Dedifferentiated amniotic fluid mesenchymal stem cell (primary cell): ENCODE measurements at regions not wholly inside any gene's neighbourhood (a gene's known extent, or its start where the extent isn't known, plus 50 kb on each side); places are given as distances from the start of the nearest gene placed in this dataset.

ENCODE experiments used
- DNase-seq: peaks from one replicate; pipeline ENCODE4 v3.0.0-alpha.2; 2016; ENCODE audit errors: extremely low spot score

DNA sequence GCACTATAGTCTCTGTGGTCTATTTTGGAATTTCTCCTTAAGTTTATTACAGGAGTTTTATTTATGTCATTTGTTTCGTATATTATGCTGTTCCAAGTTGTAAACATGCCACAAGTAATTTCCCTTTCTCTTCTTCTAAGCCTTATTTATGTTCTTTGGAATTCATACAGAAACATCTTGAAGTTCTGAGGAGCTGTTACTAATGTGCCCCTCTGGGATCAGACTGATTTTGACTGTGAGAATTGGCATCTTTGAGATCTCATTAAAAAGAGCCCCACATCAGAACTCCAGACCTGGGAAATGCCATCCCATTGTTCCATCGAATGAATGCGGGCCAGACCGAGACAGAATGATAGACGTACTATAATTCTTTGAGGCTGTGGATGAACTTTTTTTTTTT is 138.8 kb upstream of the CD180 start:
- DNase-seq: no peak

DNA sequence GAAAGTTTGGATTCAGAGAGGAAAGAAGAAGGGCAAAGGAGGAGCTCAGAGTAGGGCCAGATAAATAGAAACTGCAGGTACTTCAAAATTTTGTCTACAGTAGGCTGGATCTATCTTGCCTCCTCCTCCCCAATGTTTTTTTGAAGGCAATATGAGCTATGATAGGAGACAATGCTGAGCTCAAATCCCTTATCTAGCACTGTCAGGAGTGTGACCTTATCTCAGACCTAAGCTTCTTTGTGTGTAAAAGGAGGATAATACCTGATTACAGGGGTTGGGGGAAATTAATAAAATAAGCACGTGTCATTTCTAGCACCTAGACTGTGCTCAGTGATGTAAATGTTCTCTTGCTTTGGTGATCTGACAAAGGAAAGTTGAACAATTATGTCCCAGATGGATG is 137.8 kb upstream of the CD180 start:
- DNase-seq: no peak

DNA sequence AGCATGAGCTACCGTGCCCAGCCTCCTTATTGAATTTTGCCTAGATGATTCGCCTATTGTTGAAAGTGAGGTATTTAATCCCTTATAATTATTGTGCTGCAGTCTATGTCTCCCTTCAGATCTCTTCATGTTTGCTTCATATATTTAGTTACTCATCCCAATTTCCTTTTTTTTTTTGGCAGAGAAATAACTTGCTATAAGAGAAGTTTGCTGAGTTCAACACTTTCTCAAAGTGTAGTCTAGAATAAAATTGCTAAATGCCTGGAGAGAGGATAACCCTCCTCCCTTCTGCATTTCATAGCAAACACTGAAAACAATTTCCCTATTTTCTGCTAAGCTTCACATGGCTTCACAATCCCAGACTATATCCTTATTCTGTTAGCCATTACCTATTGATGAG is 136.6 kb upstream of the CD180 start:
- DNase-seq: no peak

DNA sequence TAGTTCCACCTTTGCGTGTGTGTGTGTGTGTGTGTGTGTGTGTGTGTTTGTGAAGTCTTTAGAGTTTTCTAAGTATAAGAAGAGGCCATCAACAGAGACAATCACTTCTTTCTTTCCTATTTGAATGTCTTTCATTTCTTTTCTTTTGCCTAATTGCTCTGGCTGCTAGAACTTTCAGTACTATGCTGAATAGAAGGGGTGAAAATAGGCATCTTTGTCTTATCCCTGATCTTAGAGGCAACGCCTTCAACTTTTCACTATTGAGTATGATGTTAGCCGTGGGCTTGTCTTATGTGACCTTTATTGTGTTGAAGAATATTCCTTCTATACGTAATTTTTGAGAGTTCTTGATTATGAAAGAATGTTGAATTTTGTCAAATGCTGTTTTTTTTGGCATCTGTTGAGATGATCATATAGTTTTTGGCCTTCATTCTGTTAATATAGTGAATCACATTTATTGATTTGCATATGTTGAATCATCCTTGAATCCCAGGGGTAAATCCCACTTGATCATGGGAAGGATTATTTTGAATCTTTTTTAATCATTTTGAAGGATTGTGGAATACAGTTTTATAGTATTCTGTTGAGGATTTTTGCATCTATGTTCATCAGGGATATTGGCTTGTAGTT is 134.8 kb upstream of the CD180 start:
- DNase-seq: no peak

DNA sequence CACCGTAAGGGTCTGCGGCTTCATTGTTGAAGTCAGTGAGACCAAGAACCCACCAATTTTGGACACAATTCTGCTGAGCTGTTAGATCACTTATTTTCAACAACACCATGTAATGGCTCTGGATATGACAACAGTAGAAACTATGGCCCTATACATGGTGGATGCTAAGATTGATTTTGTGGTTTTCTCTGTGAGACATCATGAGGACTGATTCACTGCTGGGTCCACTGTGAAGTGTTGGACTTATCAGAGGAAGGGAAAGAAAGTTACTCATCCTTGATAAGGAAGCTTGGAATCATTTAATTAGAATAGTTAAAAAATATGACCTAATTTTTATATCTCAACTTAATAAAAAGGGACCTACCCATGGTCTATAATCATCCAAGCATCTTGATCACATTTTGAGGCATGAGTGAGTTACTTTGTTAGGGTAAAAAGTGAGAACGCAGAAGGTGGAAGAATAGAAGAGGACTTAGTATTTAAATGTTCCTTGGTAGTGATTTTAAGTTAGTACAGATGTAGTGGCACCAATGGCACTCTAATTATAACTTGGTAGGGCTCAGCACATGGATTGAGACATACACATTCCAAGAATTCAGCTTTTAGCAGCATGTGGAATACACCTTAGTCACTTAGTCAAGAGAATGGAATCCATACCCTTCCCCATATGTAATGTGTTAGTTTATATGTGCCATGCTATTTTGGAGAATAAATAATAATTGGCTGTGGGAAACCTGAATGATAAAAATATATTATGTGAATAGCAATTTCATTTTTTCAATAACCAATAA is 123.5 kb upstream of the CD180 start:
- DNase-seq: no peak

DNA sequence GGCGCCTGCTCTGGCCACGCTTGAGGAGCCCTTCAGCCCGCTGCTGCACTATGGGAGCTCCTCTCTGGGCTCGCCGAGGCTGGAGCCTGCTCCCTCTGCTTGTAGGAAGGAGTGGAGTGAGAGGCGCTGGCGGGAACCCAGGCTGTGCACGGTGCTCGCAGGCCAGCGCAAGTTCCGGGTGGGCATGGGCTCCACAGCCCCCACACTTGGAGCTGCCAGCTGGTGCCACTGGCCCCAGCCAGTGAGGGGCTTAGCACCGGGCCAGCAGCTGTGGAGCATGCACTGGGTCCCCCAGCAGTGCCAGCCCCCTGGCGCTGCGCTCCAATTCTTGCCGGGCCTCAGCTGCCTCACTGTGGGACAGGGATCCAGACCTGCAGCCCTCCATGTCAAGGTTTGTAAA is 122.1 kb upstream of the CD180 start:
- no peak for DNase-seq

DNA sequence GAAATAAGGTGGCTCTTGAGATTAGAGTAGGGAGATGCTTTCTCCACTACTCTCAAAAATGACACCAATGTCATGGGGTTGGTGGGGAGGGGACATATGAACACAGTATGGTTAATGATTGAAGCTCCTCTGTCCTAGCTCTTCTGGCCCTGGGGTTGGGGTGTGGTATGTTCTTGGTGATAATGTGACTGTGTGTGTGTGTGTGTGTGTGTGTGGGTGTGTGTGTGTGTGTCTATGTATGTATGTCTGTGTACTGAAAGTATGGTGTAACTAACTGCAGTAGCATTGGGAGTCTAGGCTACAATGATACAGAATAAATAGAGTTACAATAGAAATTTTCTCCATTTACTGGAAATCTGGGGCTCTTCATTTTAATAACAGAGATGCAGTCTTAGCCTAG is 121.0 kb upstream of the CD180 start:
- no peak for DNase-seq

DNA sequence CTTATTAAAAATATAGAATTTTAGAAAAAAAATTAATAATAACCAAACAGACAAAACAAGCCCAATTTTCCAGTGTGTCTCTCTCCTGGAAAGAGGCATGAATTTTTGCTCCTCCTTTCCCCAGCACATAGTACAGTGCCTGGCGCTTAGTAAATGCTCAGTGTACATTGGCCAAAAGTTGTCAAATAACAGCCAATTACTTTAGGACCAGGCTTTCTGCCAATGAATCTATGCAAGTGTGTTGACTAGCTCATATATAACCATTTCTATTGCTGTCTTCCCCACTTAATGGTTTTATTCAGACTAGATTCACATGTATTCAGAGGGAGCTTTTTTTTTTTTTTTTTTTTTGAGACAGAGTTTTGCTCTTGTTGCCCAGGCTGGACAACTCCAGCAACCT is 120.1 kb upstream of the CD180 start:
- DNase-seq: no peak

DNA sequence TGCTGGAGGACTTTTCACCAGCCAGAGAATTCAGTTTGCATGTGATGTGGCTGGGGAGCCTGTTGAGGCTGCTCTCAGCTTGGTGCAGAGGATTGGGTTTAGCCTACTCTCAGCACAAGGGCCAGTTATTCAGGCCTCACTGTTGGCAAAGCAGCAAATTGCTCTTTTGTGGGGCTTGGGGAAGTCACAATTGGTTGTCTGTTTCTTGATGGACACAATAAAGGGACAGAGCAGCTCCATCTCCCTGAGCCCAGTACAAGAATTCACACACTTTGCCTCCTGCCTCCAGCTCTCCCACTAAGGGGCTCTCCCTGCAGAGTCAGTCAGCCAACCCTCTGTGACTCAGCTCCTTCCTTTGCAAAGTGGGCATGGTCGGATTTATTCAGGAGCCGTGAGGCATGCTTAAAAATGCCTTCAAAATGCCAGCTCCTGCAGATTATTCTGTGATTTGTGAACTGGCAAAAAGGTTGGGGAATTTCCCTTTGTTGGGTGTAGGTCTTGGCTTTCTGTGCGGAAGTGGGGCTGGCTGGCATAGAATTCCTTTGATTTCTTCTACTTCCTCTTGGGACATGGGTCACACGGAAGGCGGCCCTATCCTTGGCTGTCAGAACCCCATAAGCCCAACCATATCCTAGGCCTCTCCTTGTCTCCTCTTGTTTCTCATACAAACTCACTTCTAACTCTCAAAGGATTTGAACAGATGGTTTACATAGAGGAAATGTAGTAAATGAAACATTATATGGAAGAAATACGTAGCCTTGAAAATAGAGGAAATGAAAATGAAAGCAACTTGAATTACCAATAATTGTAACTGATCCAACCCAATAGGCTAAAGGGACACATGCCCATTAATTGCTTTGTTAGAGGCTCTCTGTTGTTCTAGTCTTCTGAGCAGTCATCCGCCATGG is 118.7 kb upstream of the CD180 start:
- peak; percentile 48 for DNase-seq

DNA sequence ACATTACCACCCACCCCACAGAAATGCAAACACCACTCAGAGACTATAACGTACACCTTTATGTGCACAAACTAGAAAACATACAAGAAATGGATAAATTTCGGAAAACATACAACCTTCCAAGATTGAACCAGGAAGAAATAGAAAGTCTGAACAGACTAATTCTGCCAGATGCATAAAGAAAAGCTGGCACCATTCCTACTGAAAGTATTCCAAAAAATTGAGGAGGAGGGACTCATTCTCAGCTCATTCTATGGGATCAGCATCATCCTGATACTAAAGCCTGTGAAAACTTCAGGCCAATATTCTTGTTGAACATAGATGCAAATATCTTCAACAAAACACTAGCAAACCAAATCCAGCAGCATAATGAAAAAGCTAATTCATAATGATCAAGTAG is 115.1 kb upstream of the CD180 start:
- no peak for DNase-seq

DNA sequence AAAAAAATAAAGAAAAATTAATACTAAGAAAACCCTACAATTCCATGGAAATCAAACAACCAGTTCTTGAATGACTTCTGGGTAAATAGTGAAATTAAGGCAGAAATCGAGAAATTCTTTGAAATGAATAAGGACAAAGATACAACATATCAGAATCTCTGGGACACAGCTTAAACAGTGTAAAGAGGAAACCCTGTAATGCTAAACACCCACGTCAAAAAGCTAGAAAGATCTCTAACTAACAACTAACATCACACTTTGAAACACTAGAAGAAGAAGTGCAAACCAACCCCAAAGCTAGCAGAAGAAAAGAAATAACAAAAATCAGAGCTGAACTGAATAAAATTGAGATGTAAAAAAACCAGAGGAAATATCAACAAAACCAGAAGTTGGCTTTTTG is 114.6 kb upstream of the CD180 start:
- no peak for DNase-seq

DNA sequence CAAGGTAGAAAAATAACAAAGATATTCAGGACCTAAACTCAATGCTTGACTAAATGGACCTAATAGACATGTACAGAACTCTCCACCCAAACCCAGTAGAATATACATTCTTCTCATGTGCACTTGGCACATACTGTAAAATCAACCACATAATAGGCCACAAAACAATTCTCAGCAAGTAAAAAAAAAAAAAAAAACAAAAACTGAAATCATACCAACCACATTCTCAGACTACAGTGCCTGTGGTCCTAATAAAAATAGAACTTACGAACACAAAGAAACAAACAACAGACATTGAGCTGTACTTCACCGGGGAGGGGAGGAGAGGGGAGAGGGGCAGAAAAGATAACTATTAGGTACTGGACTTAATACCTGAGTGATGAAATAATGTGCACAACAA is 114.1 kb upstream of the CD180 start:
- DNase-seq: no peak

DNA sequence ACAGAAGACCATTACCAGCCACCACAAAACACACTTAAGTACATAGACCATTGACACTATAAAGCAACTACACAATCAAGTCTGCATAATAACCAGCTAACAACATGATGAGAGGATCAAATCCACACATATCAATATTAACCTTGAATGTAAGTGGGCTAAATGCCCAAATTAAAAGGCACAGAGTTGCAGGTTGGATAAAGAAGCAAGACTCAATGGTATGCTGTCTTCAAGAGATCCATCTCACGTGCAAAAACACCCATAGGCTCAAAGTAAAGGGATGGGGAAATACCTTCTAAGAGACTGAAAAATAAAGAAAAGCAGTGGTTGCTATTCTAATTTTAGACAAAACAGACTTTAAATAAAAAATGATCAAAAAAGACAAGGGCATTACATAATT is 113.6 kb upstream of the CD180 start:
- DNase-seq: no peak

DNA sequence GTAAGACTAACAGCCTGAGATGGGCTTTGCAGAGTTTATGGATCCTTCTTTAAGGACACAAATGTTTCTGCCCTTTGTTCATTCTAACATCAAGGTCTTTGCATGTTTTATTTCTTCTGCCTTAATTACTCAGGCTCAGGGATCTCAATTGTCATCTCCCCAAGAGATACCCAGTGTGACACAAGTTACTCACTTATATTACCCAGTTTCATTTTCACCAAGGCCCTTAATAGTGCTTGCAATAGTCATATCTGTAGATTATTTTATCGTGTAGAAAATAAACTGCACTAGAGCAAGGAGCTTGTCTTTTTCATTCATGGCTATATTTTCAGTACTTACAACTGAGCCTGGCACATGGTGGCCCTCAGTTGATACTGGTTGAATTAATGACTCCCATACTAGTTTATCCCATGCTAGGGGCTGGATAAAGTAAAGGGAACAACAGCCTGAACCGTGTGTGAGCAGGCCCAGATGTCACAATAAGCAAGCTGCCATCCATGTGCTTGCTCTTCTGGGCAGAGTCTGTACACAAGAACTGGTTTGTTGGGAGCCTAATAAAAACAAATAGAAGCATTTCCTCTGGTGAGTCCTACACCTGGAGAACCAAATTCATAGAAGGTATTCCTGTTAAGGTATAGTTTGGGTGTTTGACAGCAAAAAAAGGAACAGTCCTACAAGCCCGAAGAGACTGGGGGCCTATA is 112.5 kb upstream of the CD180 start:
- DNase-seq: no peak

DNA sequence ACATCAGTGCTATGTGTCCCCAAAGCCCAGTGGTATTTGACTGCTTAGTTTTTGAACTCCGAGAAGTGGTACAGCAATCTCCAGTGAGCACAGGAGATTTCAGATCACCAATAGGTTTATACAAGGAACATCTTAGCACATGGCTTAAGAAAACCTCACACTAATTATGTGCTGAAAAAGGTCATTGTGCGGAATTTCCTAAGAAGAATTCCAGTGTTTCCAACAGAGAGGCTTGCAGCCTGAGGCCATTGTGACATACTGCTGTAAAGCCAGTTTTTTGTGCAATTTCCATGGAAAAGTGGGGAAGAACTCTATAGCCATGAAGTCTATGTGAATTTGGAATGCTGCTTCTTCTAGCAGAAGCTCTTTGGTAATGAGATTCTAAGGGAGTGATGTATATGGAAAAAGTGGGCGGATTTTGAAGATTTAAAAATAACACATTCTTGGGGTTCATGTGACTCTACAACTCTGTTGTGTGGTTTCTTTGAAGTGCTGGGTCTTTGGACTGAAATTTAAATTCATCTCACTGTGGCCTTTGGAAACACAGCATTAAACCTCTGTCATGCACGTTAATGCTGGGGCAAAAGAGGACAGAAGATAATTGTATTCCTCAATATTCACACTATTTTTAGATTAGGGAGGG is 110.5 kb upstream of the CD180 start:
- peak; percentile 26 for DNase-seq

DNA sequence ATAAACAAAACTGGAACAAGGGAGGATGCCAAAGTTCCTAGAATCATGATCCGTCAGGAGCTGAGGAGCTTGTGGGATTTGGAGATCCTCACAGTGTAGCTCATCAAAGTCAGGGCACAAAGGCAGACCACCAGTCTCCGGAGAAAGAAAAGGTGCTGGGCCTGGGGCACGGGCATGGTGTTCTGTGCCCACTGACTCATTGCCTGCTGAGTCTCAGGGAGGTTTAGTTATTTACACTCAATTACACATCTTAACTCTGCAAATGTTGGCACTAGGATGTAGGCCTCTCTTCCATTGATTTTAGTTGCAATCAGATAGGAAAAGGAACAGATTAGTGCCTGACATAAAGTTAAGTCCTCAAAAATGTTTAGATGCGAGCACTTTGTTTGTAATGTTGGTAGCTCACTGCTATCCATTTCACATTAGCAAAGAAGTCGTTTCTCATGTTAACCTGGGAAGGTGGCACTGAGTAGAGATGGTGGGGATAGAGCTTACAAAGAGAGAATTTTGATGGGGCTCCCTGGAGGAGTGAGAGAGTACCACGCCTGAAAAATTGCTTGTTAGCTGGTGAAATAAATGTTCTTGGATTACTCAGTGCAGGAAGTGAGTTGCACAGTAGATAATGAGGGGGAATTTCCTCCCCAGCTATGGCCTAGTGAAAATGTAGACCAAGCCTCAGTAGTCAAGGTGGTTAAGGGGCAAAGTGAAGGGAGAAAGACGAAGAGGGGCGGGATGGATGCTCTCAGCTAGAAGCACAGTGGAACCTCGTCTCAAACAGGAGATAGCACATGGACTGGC is 109.5 kb upstream of the CD180 start:
- DNase-seq: no peak

DNA sequence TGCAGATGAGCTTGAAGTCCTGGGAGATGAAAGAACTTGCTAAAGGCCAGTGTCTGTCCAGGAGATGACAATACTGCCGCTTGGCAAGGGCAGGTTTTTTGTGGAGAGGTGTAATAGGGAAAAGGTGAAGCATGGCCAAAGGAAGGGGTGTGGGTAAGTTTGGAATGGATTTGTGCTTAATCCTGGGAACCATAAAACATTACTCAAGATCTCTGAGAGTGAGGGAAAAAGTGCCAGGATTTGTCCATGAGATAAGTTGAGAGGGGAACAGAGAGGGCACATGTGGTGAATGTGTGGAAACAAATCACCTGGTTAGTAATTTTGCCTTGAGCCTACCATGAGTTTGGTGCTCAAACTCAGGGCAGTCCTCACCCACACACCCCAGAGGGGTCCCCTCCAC is 108.8 kb upstream of the CD180 start:
- no peak for DNase-seq

DNA sequence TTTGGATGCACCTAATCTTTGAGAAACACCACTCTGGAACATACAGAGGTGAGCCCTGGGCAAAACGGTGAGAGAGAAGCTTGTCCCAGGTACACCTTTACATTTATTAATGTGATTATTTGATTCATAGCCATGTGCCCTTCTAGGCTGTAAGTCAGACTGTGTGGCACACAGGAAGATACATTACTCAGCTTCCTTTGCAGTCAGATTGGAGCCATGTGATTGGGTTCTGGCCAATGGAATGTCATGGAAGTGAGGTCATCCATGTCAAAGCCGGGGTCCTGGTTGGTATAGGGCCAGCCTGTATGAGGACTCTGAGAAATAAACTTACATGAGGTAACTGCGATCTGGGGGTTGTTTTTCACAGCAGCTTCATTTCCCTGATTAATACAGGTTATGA is 106.8 kb upstream of the CD180 start:
- no peak for DNase-seq

DNA sequence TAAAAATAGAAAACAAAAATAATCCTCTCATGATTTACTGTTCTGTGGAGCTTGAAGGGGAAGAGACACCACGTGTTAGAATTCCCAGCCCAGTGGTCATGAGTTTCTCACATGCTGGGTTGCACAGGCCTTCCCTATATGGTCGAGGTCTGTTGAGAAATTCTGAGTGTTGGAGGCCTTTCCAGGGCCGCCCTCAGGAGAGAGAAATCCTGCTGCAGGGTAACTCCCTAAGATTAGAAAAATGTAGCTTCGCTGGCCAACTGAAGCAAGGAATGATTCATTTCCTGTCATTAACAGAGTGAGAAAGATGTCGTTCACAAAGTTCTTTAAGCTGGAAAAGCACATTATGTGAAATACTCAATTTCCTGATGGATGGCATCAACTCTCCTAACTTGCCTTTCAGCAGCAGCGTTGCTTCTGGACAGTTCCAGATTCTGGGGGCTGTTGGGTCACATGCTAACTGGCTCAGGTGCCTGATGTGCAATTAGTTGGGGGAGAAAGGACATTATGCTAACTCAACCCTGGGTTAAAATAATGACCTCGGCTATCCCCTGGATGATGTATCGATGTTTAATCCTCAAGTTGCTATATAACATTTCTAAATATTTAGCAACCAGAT is 104.8 kb upstream of the CD180 start:
- peak; percentile 57 for DNase-seq

DNA sequence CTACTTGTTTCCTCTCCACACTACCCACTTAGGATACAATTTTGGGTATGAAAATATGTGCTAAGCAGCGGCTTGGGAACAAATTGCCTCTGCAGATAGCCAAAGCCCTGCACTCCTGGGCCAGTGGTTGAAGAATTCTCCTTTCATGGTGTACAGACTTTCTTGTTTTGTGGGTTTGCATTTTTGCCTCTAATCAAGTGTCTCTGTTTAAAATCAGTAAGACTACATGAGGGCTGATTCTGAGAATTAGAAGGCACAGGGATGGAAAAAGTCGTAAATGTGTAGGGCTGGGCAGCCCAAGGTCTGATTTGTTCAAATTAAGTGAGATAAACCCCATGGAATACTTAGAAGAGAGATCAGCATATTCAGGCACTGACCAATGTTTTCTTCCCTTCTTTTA is 103.7 kb upstream of the CD180 start:
- DNase-seq: no peak
